B cell (primary cell): ENCODE measurements at regions not wholly inside any gene's neighbourhood (a gene's known extent, or its start where the extent isn't known, plus 50 kb on each side); places are given as distances from the start of the nearest gene placed in this dataset.

Source experiments
- ATAC-seq: fragments of 200-7000 bp; cut with Tn5 transposase; one replicate; pipeline ENCODE4 v1.10.0; 2021; ENCODE audit warnings: low read depth, mild to moderate bottlenecking, moderate number of reproducible peaks, moderate library complexity
- CTCF ChIA-PET: fragments of 350-600 bp; sonication (Branson Sonifier 250); formaldehyde crosslinking; loops from one replicate; lab custom pipeline; 2021; ENCODE audit warnings: antibody characterized with exemption, inconsistent platforms; lab: Charles Lee
- POLR2A ChIA-PET: fragments of 350-600 bp; sonication (Branson Sonifier 250); formaldehyde crosslinking; loops from one replicate; lab custom pipeline; 2021; ENCODE audit warnings: antibody characterized with exemption; lab: Charles Lee
- DNase-seq: peaks from one replicate; pipeline ENCODE4 v3.0.0; 2013
- H2AFZ ChIP-seq: 2 replicates; pipeline ENCODE4 v1.6.1; 2012; ENCODE audit warnings: mild to moderate bottlenecking, low read depth, low read length; ENCODE audit not compliant: insufficient read depth, poor library complexity, severe bottlenecking
- H3K27ac ChIP-seq, 2 donors: 1 replicate in 1 of 2; 2 replicates in 1 of 2; pipeline ENCODE4 v1.5.1; 2012 to 2013; ENCODE audit warnings: low read length in 2 of 2, mild to moderate bottlenecking in 2 of 2, moderate library complexity in 1 of 2
- H3K27me3 ChIP-seq, 4 experiments: fragments of 200-600 bp in 1 of 4; sonication (generic) in 1 of 4; replicated peaks in 1 of 4; 1 replicate in 2 of 4; 2 replicates in 2 of 4; pipeline versions ENCODE4 v1.6.1 to v1.7.0; 2013 to 2016; ENCODE audit warnings: low read length in 3 of 4, mild to moderate bottlenecking in 2 of 4, mixed read lengths in 1 of 4, moderate library complexity in 1 of 4; ENCODE audit not compliant: insufficient read depth in 4 of 4, control insufficient read depth in 3 of 4; ENCODE audit errors: control extremely low read depth in 1 of 4
- H3K36me3 ChIP-seq, 2 experiments: replicated peaks in 1 of 2; 1 replicate in 1 of 2; 2 replicates in 1 of 2; pipeline versions ENCODE4 v1.6.1 to v1.7.1; 2013; ENCODE audit warnings: low read length in 1 of 2; ENCODE audit not compliant: insufficient read depth in 2 of 2, control insufficient read depth in 1 of 2; ENCODE audit errors: control extremely low read depth in 1 of 2, extremely low read depth in 1 of 2
- H3K4me1 ChIP-seq, 2 donors: fragments of 200-600 bp in 1 of 2; sonication (generic) in 1 of 2; 1 replicate in 1 of 2; 2 replicates in 1 of 2; pipeline versions ENCODE4 v1.5.1 to v1.6.1; 2013 to 2017; ENCODE audit warnings: low read length in 2 of 2; ENCODE audit not compliant: control insufficient read depth in 2 of 2, insufficient read depth in 2 of 2
- H3K4me2 ChIP-seq: replicated peaks from 2 replicates; pipeline ENCODE3; 2012; ENCODE audit warnings: mild to moderate bottlenecking, low read depth, low read length; ENCODE audit not compliant: poor library complexity, severe bottlenecking
- H3K4me3 ChIP-seq, 5 experiments: fragments of 200-600 bp in 1 of 5; sonication (generic) in 1 of 5; 1 replicate in 3 of 5; 2 replicates in 2 of 5; pipeline versions ENCODE4 v1.5.1 to v1.7.0; 2011 to 2016; ENCODE audit warnings: low read length in 4 of 5, mild to moderate bottlenecking in 4 of 5, low read depth in 2 of 5, control low read depth in 1 of 5, moderate library complexity in 1 of 5; ENCODE audit not compliant: insufficient read depth in 1 of 5; ENCODE audit errors: control extremely low read depth in 1 of 5, extremely low read depth in 1 of 5
- H3K79me2 ChIP-seq: fragments of 200-600 bp; sonication (generic); one replicate; pipeline ENCODE4 v1.6.0; 2016; ENCODE audit warnings: low read length; ENCODE audit not compliant: control insufficient read depth, insufficient read depth
- H3K9ac ChIP-seq: fragments of 200-600 bp; sonication (generic); 2 replicates; pipeline ENCODE4 v1.6.1; 2017; ENCODE audit warnings: mild to moderate bottlenecking, low read length, moderate library complexity
- H3K9me3 ChIP-seq, 3 donors: one replicate each; pipeline versions ENCODE4 v1.6.1 to v1.7.1; 2013; ENCODE audit warnings: low read length in 2 of 3; ENCODE audit not compliant: control insufficient read depth in 2 of 3, insufficient read depth in 1 of 3; ENCODE audit errors: control extremely low read depth in 1 of 3
- H4K20me1 ChIP-seq: 2 replicates; pipeline ENCODE4 v1.6.0; 2012; ENCODE audit warnings: mild to moderate bottlenecking, low read length; ENCODE audit not compliant: insufficient read depth, control insufficient read depth, poor library complexity, severe bottlenecking
- H3K27ac Mint-ChIP-seq: one replicate; pipeline ENCODE4 v1.8.0; 2021; ENCODE audit warnings: mixed read lengths
- H3K27me3 Mint-ChIP-seq: one replicate; pipeline ENCODE4 v1.8.0; 2021; ENCODE audit warnings: mixed read lengths
- H3K4me1 Mint-ChIP-seq: one replicate; pipeline ENCODE4 v1.8.0; 2021; ENCODE audit warnings: mixed read lengths
- H3K4me3 Mint-ChIP-seq: one replicate; pipeline ENCODE4 v1.8.0; 2021; ENCODE audit warnings: mixed read lengths
- H3K9me3 Mint-ChIP-seq: one replicate; pipeline ENCODE4 v1.8.0; 2022; ENCODE audit warnings: mixed read lengths; ENCODE audit not compliant: insufficient read depth
- CTCF ChIP-seq: fragments of 200-600 bp; IDR thresholded peaks from one replicate; pipeline ENCODE4 v1.8.0; 2022; ENCODE audit warnings: antibody characterized with exemption, mild to moderate bottlenecking
- EZH2 ChIP-seq: IDR thresholded peaks from 2 replicates; pipeline ENCODE4 v1.6.1; 2012; ENCODE audit warnings: borderline replicate concordance, low read depth, mild to moderate bottlenecking, moderate library complexity, low read length; ENCODE audit not compliant: insufficient read depth, poor library complexity, severe bottlenecking
- WGBS: methylation state at CpG from one replicate; pipeline ENCODE4 v1.1.5; 2013; ENCODE audit warnings: missing lambda C conversion rate; ENCODE audit not compliant: insufficient coverage; 5-methylcytosine and 5-hydroxymethylcytosine counted together
- intact Hi-C: fragments of 100-400 bp; cut with micrococcal nuclease; formaldehyde crosslinking; loops from one replicate; pipeline ENCODE4 v1.10.0; 2022

GRCh38 chr14:65304239-65304638 is 108.3 kb upstream of the FUT8 start:
- ATAC-seq (peak; percentile 18), DNase-seq (peak; percentile 48)
- Histone ChIP-seq H3K27me3 (no peaks in the 10 kb centered on the region), H3K9ac (no peak overlapping the region), H4K20me1 (no peaks in the 10 kb centered on the region), H3K27ac (peak overlapping the region; percentile 71 to 80), H3K4me2 (peak overlapping the region; percentile 49), H2AFZ (peak overlapping the region; percentile 15), H3K79me2 (peaks cover 11% of the 10 kb centered on the region), H3K4me3 (peak overlapping the region in 1 of 5 experiments; percentile 15), H3K4me1 (peaks cover 46 to 73% of the 10 kb centered on the region in 2 donors), H3K9me3 (peaks cover 0 to 3% (median 0%) of the 10 kb centered on the region in 3 donors), H3K36me3 (peaks cover 0 to 2% of the 10 kb centered on the region in 2 experiments)
- 56% methylated on average over 2 of the region's 4 CpGs for WGBS
- intact Hi-C loops = loop anchor here (5.0 kb wide), 3 partner anchors 33 to 108 kb away; partner anchors contain the start of gene FUT8
- Mint-ChIP-seq H3K4me1 (peaks cover 73% of the 10 kb centered on the region), H3K9me3 (no peaks in the 10 kb centered on the region), H3K27ac (peak overlapping the region; percentile 98), H3K27me3 (no peaks in the 10 kb centered on the region), H3K4me3 (peak overlapping the region; percentile 56)
- POLR2A ChIA-PET = interaction anchor here (0.5 to 4.8 kb wide), 10 partner anchors 10 to 108 kb away, joined by 3 to 23 read pairs (median 6); partner anchors contain the start of gene FUT8
- CTCF ChIA-PET = interaction anchor here (0.5 to 6.2 kb wide), 10 partner anchors 14 to 141 kb away, joined by 3 to 50 read pairs (median 4); partner anchors contain the start of gene FUT8
- TF ChIP-seq EZH2 (no peak), CTCF (no peak)

GRCh38 chr14:65304963-65305362 is 107.6 kb upstream of the FUT8 start:
- Mint-ChIP-seq H3K27ac (peak overlapping the region; percentile 98), H3K4me1 (peaks cover 67% of the 10 kb centered on the region), H3K27me3 (no peaks in the 10 kb centered on the region), H3K4me3 (peak overlapping the region; percentile 46), H3K9me3 (no peaks in the 10 kb centered on the region)
- no peak for TF ChIP-seq EZH2
- no peak for TF ChIP-seq CTCF
- intact Hi-C loops = loop anchor here (5.0 kb wide), 3 partner anchors 32 to 107 kb away; partner anchors contain the start of gene FUT8
- H3K79me2 ChIP-seq = peaks cover 9% of the 10 kb centered on the region
- peak overlapping the region; percentile 65 to 71 for H3K27ac ChIP-seq
- no peaks in the 10 kb centered on the region for H3K27me3 ChIP-seq
- H3K4me1 ChIP-seq = peaks cover 43 to 69% of the 10 kb centered on the region in 2 donors
- peak overlapping the region; percentile 38 for H2AFZ ChIP-seq
- no peaks in the 10 kb centered on the region for H4K20me1 ChIP-seq
- ChIA-PET CTCF (interaction anchor here (0.6 to 6.2 kb wide), 10 partner anchors 10 to 141 kb away, joined by 3 to 50 read pairs (median 3); partner anchors contain the start of gene FUT8), POLR2A (interaction anchor here (0.5 to 4.8 kb wide), 8 partner anchors 9 to 107 kb away, joined by 3 to 23 read pairs (median 4); partner anchors contain the start of gene FUT8)
- ATAC-seq (no peak), DNase-seq (peak; percentile 35)
- H3K4me2 ChIP-seq = peak overlapping the region; percentile 9
- peak overlapping the region; percentile 3 for H3K9ac ChIP-seq
- H3K9me3 ChIP-seq = peaks cover 0 to 5% (median 0%) of the 10 kb centered on the region in 3 donors
- H3K4me3 ChIP-seq = no peak overlapping the region
- peaks cover 0 to 7% of the 10 kb centered on the region in 2 experiments for H3K36me3 ChIP-seq
- 79% methylated on average over 2 of the region's 2 CpGs for WGBS
